ENCODE measurements at regions not wholly inside any gene's neighbourhood (a gene's known extent, or its start where the extent isn't known, plus 50 kb on each side); places are given as distances from the start of the nearest gene placed in this dataset.

- DNase-seq = no peak
These were observed 96.1 kb upstream of the SALL3 start for GRCh38 chr18:78883501-78883900.

- DNase-seq = no peak
These were observed 95.1 kb upstream of the SALL3 start for GRCh38 chr18:78884502-78884901.

GRCh38 chr18:78889250-78889649 is 90.4 kb upstream of the SALL3 start:
- no peak for DNase-seq

GRCh38 chr18:78890388-78890787 is 89.2 kb upstream of the SALL3 start:
- no peak for DNase-seq

- no peak for DNase-seq
These were observed 88.3 kb upstream of the SALL3 start for GRCh38 chr18:78891185-78891762.

GRCh38 chr18:78892177-78892576 is 87.4 kb upstream of the SALL3 start:
- DNase-seq = no peak

GRCh38 chr18:78892721-78893120 is 86.9 kb upstream of the SALL3 start:
- no peak for DNase-seq

- no peak for DNase-seq
These were observed 86.2 kb upstream of the SALL3 start for GRCh38 chr18:78893281-78894032.

GRCh38 chr18:78894033-78894305 is 85.6 kb upstream of the SALL3 start:
- DNase-seq = no peak

GRCh38 chr18:78895207-78896001 is 84.2 kb upstream of the SALL3 start:
- no peak for DNase-seq

- no peak for DNase-seq
These were observed 83.3 kb upstream of the SALL3 start for GRCh38 chr18:78896111-78896905.

- DNase-seq = no peak
These were observed 81.6 kb upstream of the SALL3 start for GRCh38 chr18:78898066-78898465.

- DNase-seq = no peak
These were observed 81.0 kb upstream of the SALL3 start for GRCh38 chr18:78898635-78899034.

- no peak for DNase-seq
These were observed 80.4 kb upstream of the SALL3 start for GRCh38 chr18:78899241-78899640.

GRCh38 chr18:78900938-78901909 is 78.4 kb upstream of the SALL3 start:
- DNase-seq = no peak

GRCh38 chr18:78901923-78902794 is 77.5 kb upstream of the SALL3 start:
- no peak for DNase-seq

GRCh38 chr18:78902795-78903435 is 76.7 kb upstream of the SALL3 start:
- no peak for DNase-seq

- DNase-seq = no peak
These were observed 76.0 kb upstream of the SALL3 start for GRCh38 chr18:78903436-78904178.

GRCh38 chr18:78904179-78904531 is 75.5 kb upstream of the SALL3 start:
- DNase-seq = no peak

- DNase-seq = no peak
These were observed 74.3 kb upstream of the SALL3 start for GRCh38 chr18:78905334-78905733.

Data from activated CD4-positive, alpha-beta T cell treated with anti-CD3 and anti-CD28 coated beads for 48 hours (primary cell).